Transverse colon (tissue), 3 donors: ENCODE measurements at regions not wholly inside any gene's neighbourhood (a gene's known extent, or its start where the extent isn't known, plus 50 kb on each side); places are given as distances from the start of the nearest gene placed in this dataset.

Experiments
- EP300 ChIP-seq: sonication (generic); formaldehyde crosslinking; IDR thresholded peaks from one replicate; pipeline ENCODE4 v1.6.1; 2017; ENCODE audit warnings: antibody characterized with exemption, low read depth
- POLR2A ChIP-seq: fragments of 450-650 bp; IDR thresholded peaks from one replicate; pipeline ENCODE4 v1.6.1; 2016; ENCODE audit warnings: antibody characterized with exemption, mild to moderate bottlenecking, moderate library complexity
- TF ChIP-seq, protein P1 (sequence below), 5 experiments: fragments of 200-600 bp in 3 of 5; fragments of 450-650 bp in 2 of 5; sonication (generic) in 3 of 5; IDR thresholded peaks; 1 replicate in 2 of 5; 2 replicates in 3 of 5; pipeline ENCODE4 v1.5.1; 2016 to 2017; ENCODE audit warnings: antibody characterized with exemption in 5 of 5, inconsistent platforms in 3 of 5, mild to moderate bottlenecking in 2 of 5, moderate library complexity in 1 of 5

DNA sequence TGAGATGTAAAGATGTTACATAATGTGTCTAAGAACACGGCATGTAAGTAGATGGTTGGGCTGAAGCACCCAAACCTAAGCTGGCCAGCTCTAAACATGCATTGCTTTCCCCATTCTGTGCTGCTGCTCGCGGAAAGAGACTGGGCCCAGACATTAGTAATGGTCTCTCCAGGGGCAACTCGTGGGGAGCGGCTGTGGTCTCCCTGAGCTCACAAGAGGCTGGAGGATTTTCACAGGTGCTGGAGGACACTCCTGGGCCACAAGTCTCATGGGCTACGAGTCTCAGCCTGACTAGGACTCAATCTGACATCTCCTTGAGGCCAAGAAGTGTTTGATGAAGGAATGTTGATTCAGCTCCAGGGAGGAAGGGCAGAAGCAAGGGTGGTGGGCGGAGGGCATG, 92.7 kb upstream of the PTCH1 start:
- TF ChIP-seq POLR2A (no peak), EP300 (no peak)
- TF ChIP-seq, protein P1, sequence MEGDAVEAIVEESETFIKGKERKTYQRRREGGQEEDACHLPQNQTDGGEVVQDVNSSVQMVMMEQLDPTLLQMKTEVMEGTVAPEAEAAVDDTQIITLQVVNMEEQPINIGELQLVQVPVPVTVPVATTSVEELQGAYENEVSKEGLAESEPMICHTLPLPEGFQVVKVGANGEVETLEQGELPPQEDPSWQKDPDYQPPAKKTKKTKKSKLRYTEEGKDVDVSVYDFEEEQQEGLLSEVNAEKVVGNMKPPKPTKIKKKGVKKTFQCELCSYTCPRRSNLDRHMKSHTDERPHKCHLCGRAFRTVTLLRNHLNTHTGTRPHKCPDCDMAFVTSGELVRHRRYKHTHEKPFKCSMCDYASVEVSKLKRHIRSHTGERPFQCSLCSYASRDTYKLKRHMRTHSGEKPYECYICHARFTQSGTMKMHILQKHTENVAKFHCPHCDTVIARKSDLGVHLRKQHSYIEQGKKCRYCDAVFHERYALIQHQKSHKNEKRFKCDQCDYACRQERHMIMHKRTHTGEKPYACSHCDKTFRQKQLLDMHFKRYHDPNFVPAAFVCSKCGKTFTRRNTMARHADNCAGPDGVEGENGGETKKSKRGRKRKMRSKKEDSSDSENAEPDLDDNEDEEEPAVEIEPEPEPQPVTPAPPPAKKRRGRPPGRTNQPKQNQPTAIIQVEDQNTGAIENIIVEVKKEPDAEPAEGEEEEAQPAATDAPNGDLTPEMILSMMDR (IDR thresholded peaks at IDR 0.05): no peak
